Mesenchymal stem cell (in vitro differentiated cells and primary cell): ENCODE measurements at regions not wholly inside any gene's neighbourhood (a gene's known extent, or its start where the extent isn't known, plus 50 kb on each side); places are given as distances from the start of the nearest gene placed in this dataset.

Source experiments
- DNase-seq: peaks from one replicate; pipeline ENCODE4 v3.0.0-alpha.2; 2013
- H2AFZ ChIP-seq: one replicate; pipeline ENCODE4 v1.6.1; 2013; ENCODE audit warnings: low read depth, mild to moderate bottlenecking, control low read depth, inconsistent platforms, low read length, moderate library complexity
- H2AK5ac ChIP-seq: 2 replicates; pipeline ENCODE4 v1.6.1; 2013; ENCODE audit warnings: low read length, moderate library complexity, mild to moderate bottlenecking, inconsistent platforms; ENCODE audit not compliant: severe bottlenecking
- H2BK120ac ChIP-seq: one replicate; pipeline ENCODE4 v1.6.1; 2013; ENCODE audit warnings: low read depth, mild to moderate bottlenecking, inconsistent platforms, low read length, moderate library complexity
- H2BK12ac ChIP-seq, 2 experiments: one replicate each; pipeline ENCODE4 v1.6.1; 2013; ENCODE audit warnings: inconsistent platforms in 2 of 2, low read length in 2 of 2, mild to moderate bottlenecking in 2 of 2, moderate library complexity in 2 of 2, control low read depth in 1 of 2
- H2BK15ac ChIP-seq: one replicate; pipeline ENCODE4 v1.6.1; 2013; ENCODE audit warnings: mild to moderate bottlenecking, low read depth, inconsistent platforms; ENCODE audit not compliant: poor library complexity, severe bottlenecking
- H2BK5ac ChIP-seq: 2 replicates; pipeline ENCODE4 v1.6.1; 2013; ENCODE audit warnings: low read depth, mild to moderate bottlenecking, low read length, control low read depth, inconsistent platforms; ENCODE audit not compliant: poor library complexity, severe bottlenecking
- H3K14ac ChIP-seq, 2 experiments: one replicate each; pipeline ENCODE4 v1.6.1; 2013; ENCODE audit warnings: inconsistent platforms in 2 of 2, low read length in 2 of 2, control low read depth in 1 of 2, mild to moderate bottlenecking in 1 of 2, moderate library complexity in 1 of 2
- H3K18ac ChIP-seq, 2 experiments: one replicate each; pipeline ENCODE4 v1.6.1; 2013; ENCODE audit warnings: inconsistent platforms in 2 of 2, low read length in 2 of 2, control low read depth in 1 of 2, low read depth in 1 of 2, mild to moderate bottlenecking in 1 of 2
- H3K23ac ChIP-seq, 2 experiments: one replicate each; pipeline ENCODE4 v1.6.1; 2013; ENCODE audit warnings: inconsistent platforms in 2 of 2, low read length in 2 of 2, mild to moderate bottlenecking in 2 of 2, moderate library complexity in 2 of 2, control low read depth in 1 of 2
- H3K27ac ChIP-seq: 2 replicates; pipeline ENCODE4 v1.5.1; 2013; ENCODE audit warnings: mild to moderate bottlenecking, moderate library complexity, low read length, control low read depth, inconsistent platforms; ENCODE audit not compliant: poor library complexity, severe bottlenecking
- H3K27me3 ChIP-seq, 2 experiments: 2 replicates each; pipeline versions ENCODE4 v1.6.1 to v1.7.0; 2013; ENCODE audit warnings: low read length in 2 of 2, mild to moderate bottlenecking in 2 of 2, moderate library complexity in 2 of 2, control low read depth in 1 of 2, inconsistent platforms in 1 of 2; ENCODE audit not compliant: control insufficient read depth in 1 of 2, insufficient read depth in 1 of 2
- H3K36me3 ChIP-seq, 2 experiments: 2 replicates each; pipeline versions ENCODE4 v1.6.1 to v1.7.0; 2013; ENCODE audit warnings: low read length in 2 of 2, control low read depth in 1 of 2, inconsistent platforms in 1 of 2, low read depth in 1 of 2, mild to moderate bottlenecking in 1 of 2; ENCODE audit not compliant: insufficient read depth in 2 of 2, control insufficient read depth in 1 of 2
- H3K4ac ChIP-seq, 2 experiments: one replicate each; pipeline ENCODE4 v1.6.1; 2013; ENCODE audit warnings: inconsistent platforms in 2 of 2, low read length in 2 of 2, mild to moderate bottlenecking in 2 of 2, moderate library complexity in 2 of 2, control low read depth in 1 of 2, low read depth in 1 of 2
- H3K4me1 ChIP-seq: 2 replicates; pipeline ENCODE4 v1.6.1; 2013; ENCODE audit warnings: low read depth, low read length, control low read depth; ENCODE audit not compliant: control insufficient read depth, insufficient read depth
- H3K4me2 ChIP-seq: 2 replicates; pipeline ENCODE4 v1.6.1; 2013; ENCODE audit warnings: low read length, mild to moderate bottlenecking, inconsistent platforms; ENCODE audit not compliant: poor library complexity, severe bottlenecking
- H3K4me3 ChIP-seq, 2 experiments: 2 replicates each; pipeline versions ENCODE4 v1.5.1 to v1.7.0; 2013; ENCODE audit warnings: low read length in 2 of 2, mild to moderate bottlenecking in 2 of 2, control low read depth in 1 of 2, low read depth in 1 of 2; ENCODE audit not compliant: insufficient read depth in 1 of 2
- H3K79me1 ChIP-seq: replicated peaks from 2 replicates; pipeline ENCODE4 v1.6.1; 2013; ENCODE audit warnings: mild to moderate bottlenecking, control low read depth, low read length, inconsistent platforms; ENCODE audit not compliant: poor library complexity, severe bottlenecking
- H3K9ac ChIP-seq: 2 replicates; pipeline ENCODE4 v1.7.0; 2013; ENCODE audit warnings: mild to moderate bottlenecking, low read length, moderate library complexity
- H3K9me3 ChIP-seq: 2 replicates; pipeline ENCODE4 v1.7.0; 2013; ENCODE audit warnings: mild to moderate bottlenecking, low read length; ENCODE audit not compliant: control insufficient read depth
- H4K8ac ChIP-seq: one replicate; pipeline ENCODE4 v1.6.1; 2013; ENCODE audit warnings: inconsistent platforms, mild to moderate bottlenecking, low read length, moderate library complexity
- H4K91ac ChIP-seq: one replicate; pipeline ENCODE4 v1.6.1; 2013; ENCODE audit warnings: mild to moderate bottlenecking, low read length, inconsistent platforms
- WGBS: methylation state at CpG from one replicate; pipeline ENCODE4 v1.1.7; 2013; ENCODE audit warnings: mixed read lengths; 5-methylcytosine and 5-hydroxymethylcytosine counted together

DNA sequence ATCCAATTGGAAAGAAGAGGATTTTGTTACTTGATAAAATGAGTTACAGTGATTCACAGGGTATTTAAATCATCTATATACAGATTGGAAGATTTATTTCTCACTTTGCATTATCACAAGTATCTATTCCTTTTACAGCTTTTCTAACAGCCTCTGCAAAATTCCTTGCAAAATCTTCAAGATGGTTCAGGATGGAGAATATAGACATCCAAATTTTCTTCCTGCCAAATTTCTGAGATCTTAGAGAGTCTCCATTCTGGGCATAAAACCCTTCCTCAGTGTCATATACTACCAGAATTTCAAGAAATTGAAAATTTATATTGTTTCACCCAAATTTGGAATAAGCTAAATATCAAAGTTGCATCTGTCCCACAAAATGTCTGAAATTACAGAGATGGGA is 259.1 kb upstream of the FAM174A start:
- H3K27ac ChIP-seq: no peak overlapping the region
- H2AFZ ChIP-seq: no peak overlapping the region
- H2BK15ac ChIP-seq: no peak overlapping the region
- no peak overlapping the region for H4K8ac ChIP-seq
- H3K4me1 ChIP-seq: no peaks in the 10 kb centered on the region
- no peak overlapping the region for H4K91ac ChIP-seq
- no peak overlapping the region for H3K14ac ChIP-seq
- no peak overlapping the region for H3K9ac ChIP-seq
- no peaks in the 10 kb centered on the region for H3K9me3 ChIP-seq
- DNase-seq: no peak
- H3K36me3 ChIP-seq: no peaks in the 10 kb centered on the region
- no peak overlapping the region for H2BK12ac ChIP-seq
- H2AK5ac ChIP-seq: no peak overlapping the region
- H3K18ac ChIP-seq: no peak overlapping the region
- no peaks in the 10 kb centered on the region for H3K27me3 ChIP-seq
- no peak overlapping the region for H3K4me2 ChIP-seq
- no peak overlapping the region for H3K4ac ChIP-seq
- H2BK5ac ChIP-seq: no peak overlapping the region
- H3K4me3 ChIP-seq: no peak overlapping the region
- no peaks in the 10 kb centered on the region for H3K79me1 ChIP-seq
- H3K23ac ChIP-seq: no peak overlapping the region
- H2BK120ac ChIP-seq: no peak overlapping the region

DNA sequence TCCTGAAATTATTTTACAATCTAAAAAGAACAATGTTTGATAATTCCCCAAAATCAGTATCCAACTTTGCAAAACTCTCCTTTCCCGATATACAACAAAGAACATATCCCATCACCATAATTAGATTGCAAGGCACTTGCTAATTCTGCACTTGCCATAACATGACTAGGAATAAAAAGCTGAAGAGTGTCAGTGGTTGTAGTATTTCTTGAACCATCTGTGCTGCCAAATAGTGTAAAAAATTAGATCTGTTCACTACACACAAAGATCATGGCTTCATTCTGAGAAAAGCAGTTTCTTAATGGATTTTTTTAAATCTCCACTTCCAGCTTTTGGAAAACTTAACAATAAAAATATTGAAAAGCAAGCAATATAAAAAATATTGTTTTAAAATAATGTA is 259.5 kb upstream of the FAM174A start:
- Histone ChIP-seq H3K9ac (no peak overlapping the region), H3K4me1 (no peaks in the 10 kb centered on the region), H2AK5ac (no peak overlapping the region), H3K9me3 (no peaks in the 10 kb centered on the region), H3K4me3 (no peak overlapping the region), H4K91ac (no peak overlapping the region), H4K8ac (no peak overlapping the region), H2BK5ac (no peak overlapping the region), H2AFZ (no peak overlapping the region), H2BK120ac (no peak overlapping the region), H3K27me3 (no peaks in the 10 kb centered on the region), H3K27ac (no peak overlapping the region), H2BK15ac (no peak overlapping the region), H2BK12ac (no peak overlapping the region), H3K18ac (no peak overlapping the region), H3K4ac (no peak overlapping the region), H3K23ac (no peak overlapping the region), H3K79me1 (no peaks in the 10 kb centered on the region), H3K14ac (no peak overlapping the region), H3K4me2 (no peak overlapping the region), H3K36me3 (no peaks in the 10 kb centered on the region)
- DNase-seq: no peak
- WGBS: 38% methylated on average over 1 of the region's 1 CpG

DNA sequence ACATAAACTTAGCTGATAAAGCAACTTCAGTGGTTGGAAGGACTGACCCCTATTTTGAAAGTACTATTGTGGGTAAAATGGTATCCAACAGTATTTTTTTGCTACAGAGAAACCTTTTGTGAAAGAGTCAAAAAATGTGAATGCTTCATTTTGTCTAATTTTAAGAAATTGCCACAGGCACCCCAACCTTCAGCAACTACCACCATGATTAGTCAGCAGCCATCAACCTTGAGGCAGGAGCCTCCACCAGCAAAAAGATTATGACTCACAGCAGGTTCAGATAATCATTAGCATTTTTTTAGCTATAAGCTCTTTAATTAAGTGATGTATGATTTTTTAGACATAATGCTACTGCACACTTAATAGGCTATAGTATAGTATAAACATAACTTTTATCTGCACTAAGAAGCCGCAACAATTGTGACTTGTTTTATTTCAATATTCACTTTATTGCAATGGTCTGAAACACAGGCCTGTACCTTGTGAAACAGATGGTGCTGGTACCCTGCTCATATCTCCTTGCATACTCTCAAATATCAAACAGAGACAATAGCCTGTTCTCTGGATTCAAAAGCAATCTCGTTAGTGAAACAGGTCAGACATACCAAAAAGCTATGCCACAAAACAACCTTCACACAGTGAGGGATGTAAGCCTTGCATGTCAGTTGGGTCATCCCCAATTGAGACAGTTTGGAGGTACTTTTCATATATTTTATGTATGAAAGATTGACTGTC is 261.2 kb upstream of the FAM174A start:
- Histone ChIP-seq H2BK5ac (no peak overlapping the region), H3K9me3 (no peaks in the 10 kb centered on the region), H2BK15ac (no peak overlapping the region), H3K23ac (no peak overlapping the region), H2AFZ (no peak overlapping the region), H3K27ac (no peak overlapping the region), H3K18ac (no peak overlapping the region), H3K4ac (no peak overlapping the region), H2BK12ac (no peak overlapping the region), H3K4me1 (no peaks in the 10 kb centered on the region), H3K14ac (no peak overlapping the region), H3K9ac (no peak overlapping the region), H2BK120ac (no peak overlapping the region), H4K91ac (no peak overlapping the region), H3K27me3 (no peaks in the 10 kb centered on the region), H4K8ac (no peak overlapping the region), H3K36me3 (no peaks in the 10 kb centered on the region), H3K79me1 (no peaks in the 10 kb centered on the region), H3K4me3 (no peak overlapping the region), H2AK5ac (peak overlapping the region; percentile 36), H3K4me2 (no peak overlapping the region)
- WGBS: 94% methylated on average over 1 of the region's 2 CpGs
- no peak for DNase-seq

DNA sequence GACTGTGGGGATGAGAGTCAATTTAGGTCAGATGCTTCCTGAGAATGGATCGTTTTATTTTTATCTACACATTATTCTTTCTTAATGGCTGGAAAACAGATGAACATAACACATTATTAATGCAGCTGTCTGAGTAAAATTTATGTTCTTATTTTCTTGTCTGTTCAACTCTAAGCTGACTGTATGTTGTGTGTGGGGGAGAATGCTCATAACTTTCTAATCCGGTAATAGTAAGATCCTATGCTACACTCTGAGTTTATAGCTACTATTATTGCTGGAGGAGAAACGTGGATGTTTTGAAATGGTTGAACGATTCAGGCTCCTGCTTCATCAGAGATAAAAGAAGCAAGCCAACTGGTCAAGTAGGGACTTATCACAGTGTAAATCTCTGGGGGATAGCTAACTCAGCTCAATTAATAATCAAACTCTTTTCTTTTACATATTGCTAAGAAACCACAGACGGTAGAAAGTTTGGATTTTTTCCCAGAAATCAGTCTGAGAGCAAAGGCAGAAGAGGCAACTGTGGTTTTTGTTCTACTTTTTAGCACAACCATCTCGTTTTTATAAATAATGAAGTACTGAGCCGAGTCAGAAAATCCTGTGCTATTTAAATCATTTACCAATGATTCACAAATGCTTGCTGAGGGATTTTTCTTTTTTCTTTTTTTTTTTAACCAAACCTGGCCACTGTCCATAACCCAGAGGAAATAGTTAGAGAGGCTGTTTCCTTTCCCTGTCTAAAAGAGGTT is 265.0 kb upstream of the FAM174A start:
- no peaks in the 10 kb centered on the region for H3K36me3 ChIP-seq
- no peaks in the 10 kb centered on the region for H3K79me1 ChIP-seq
- no peaks in the 10 kb centered on the region for H3K4me1 ChIP-seq
- no peak overlapping the region for H2BK5ac ChIP-seq
- no peak overlapping the region for H3K23ac ChIP-seq
- H3K9ac ChIP-seq: no peak overlapping the region
- H3K14ac ChIP-seq: no peak overlapping the region
- 50% methylated on average over 2 of the region's 7 CpGs for WGBS
- H4K91ac ChIP-seq: no peak overlapping the region
- DNase-seq: peak; percentile 6
- no peak overlapping the region for H2AFZ ChIP-seq
- no peaks in the 10 kb centered on the region for H3K9me3 ChIP-seq
- H3K27me3 ChIP-seq: no peaks in the 10 kb centered on the region
- H2BK12ac ChIP-seq: no peak overlapping the region
- no peak overlapping the region for H2BK15ac ChIP-seq
- no peak overlapping the region for H2AK5ac ChIP-seq
- no peak overlapping the region for H3K18ac ChIP-seq
- no peak overlapping the region for H3K4me3 ChIP-seq
- peak overlapping the region; percentile 88 for H3K27ac ChIP-seq
- H3K4ac ChIP-seq: no peak overlapping the region
- H3K4me2 ChIP-seq: peak overlapping the region; percentile 39
- H4K8ac ChIP-seq: no peak overlapping the region
- no peak overlapping the region for H2BK120ac ChIP-seq
